Naive B cell (primary cell): ENCODE measurements at regions not wholly inside any gene's neighbourhood (a gene's known extent, or its start where the extent isn't known, plus 50 kb on each side); places are given as distances from the start of the nearest gene placed in this dataset.
"Not testable (repeated sequence)": the region's sequence is repeated elsewhere in the genome, so short reads cannot be mapped to it uniquely, and the experiment has no call there.

ENCODE experiments used
- ATAC-seq, 2 donors: fragments of 150-1000 bp; cut with Tn5 transposase; 2 replicates each; pipeline ENCODE4 v1.10.0; 2021; ENCODE audit warnings: low read depth in 2 of 2, mild to moderate bottlenecking in 2 of 2, moderate library complexity in 2 of 2
- DNase-seq: peaks from one replicate; pipeline ENCODE4 v3.0.0; 2022
- H3K27ac Mint-ChIP-seq, 6 donors: one replicate each; pipeline ENCODE4 v1.8.0; 2020 to 2022; ENCODE audit warnings: mild to moderate bottlenecking in 6 of 6, mixed read lengths in 6 of 6, moderate library complexity in 5 of 6, inconsistent platforms in 2 of 6
- H3K27me3 Mint-ChIP-seq, 3 donors: one replicate each; pipeline ENCODE4 v1.8.0; 2021 to 2022; ENCODE audit warnings: mixed read lengths in 3 of 3, mild to moderate bottlenecking in 1 of 3
- H3K36me3 Mint-ChIP-seq, 2 donors: one replicate each; pipeline ENCODE4 v1.8.0; 2020 to 2022; ENCODE audit warnings: mixed read lengths in 2 of 2, inconsistent platforms in 1 of 2, mild to moderate bottlenecking in 1 of 2
- H3K4me1 Mint-ChIP-seq, 3 donors: one replicate each; pipeline ENCODE4 v1.8.0; 2020 to 2022; ENCODE audit warnings: mixed read lengths in 3 of 3, inconsistent platforms in 1 of 3, mild to moderate bottlenecking in 1 of 3, moderate library complexity in 1 of 3
- H3K4me3 Mint-ChIP-seq, 8 donors: one replicate each; pipeline ENCODE4 v1.8.0; 2020 to 2022; ENCODE audit warnings: mild to moderate bottlenecking in 8 of 8, mixed read lengths in 8 of 8, moderate library complexity in 8 of 8, inconsistent platforms in 2 of 8
- H3K9me3 Mint-ChIP-seq, 7 donors: one replicate each; pipeline ENCODE4 v1.8.0; 2020 to 2022; ENCODE audit warnings: mixed read lengths in 7 of 7, mild to moderate bottlenecking in 5 of 7, inconsistent platforms in 2 of 7, moderate library complexity in 1 of 7

GRCh38 chr13:81381560-81381959 lies 1040.6 kb upstream of the SPRY2 start:
- Mint-ChIP-seq H3K27me3 (no peaks in the 10 kb centered on the region), H3K36me3 (no peaks in the 10 kb centered on the region), H3K4me1 (no peaks in the 10 kb centered on the region), H3K9me3 (peaks cover 3 to 16% (median 4%) of the 10 kb centered on the region in 7 donors), H3K27ac (no peak overlapping the region), H3K4me3 (no peak overlapping the region)
- ATAC-seq (no peak), DNase-seq (no peak)

GRCh38 chr13:81379183-81379582 lies 1038.3 kb upstream of the SPRY2 start:
- Mint-ChIP-seq H3K9me3 (peaks cover 0 to 8% (median 1%) of the 10 kb centered on the region in 7 donors), H3K4me1 (no peaks in the 10 kb centered on the region), H3K36me3 (no peaks in the 10 kb centered on the region), H3K4me3 (no peak overlapping the region), H3K27me3 (no peaks in the 10 kb centered on the region), H3K27ac (no peak overlapping the region)
- ATAC-seq (no peak), DNase-seq (no peak)

- H3K36me3 Mint-ChIP-seq: no peaks in the 10 kb centered on the region
- ATAC-seq (no peak), DNase-seq (no peak)
- no peaks in the 10 kb centered on the region for H3K4me1 Mint-ChIP-seq
- peaks cover 0 to 8% (median 0%) of the 10 kb centered on the region in 7 donors for H3K9me3 Mint-ChIP-seq
- no peaks in the 10 kb centered on the region for H3K27me3 Mint-ChIP-seq
- no peak overlapping the region for H3K27ac Mint-ChIP-seq
- no peak overlapping the region for H3K4me3 Mint-ChIP-seq
Observed at GRCh38 chr13:81377921-81378320, 1037.0 kb upstream of the SPRY2 start.

GRCh38 chr13:81375709-81376108 lies 1034.8 kb upstream of the SPRY2 start:
- H3K9me3 Mint-ChIP-seq: peaks cover 0 to 12% (median under 1%) of the 10 kb centered on the region in 7 donors
- H3K36me3 Mint-ChIP-seq: no peaks in the 10 kb centered on the region
- no peaks in the 10 kb centered on the region for H3K4me1 Mint-ChIP-seq
- no peak overlapping the region for H3K4me3 Mint-ChIP-seq
- no peaks in the 10 kb centered on the region for H3K27me3 Mint-ChIP-seq
- DNase-seq: no peak
- ATAC-seq: no peak
- no peak overlapping the region for H3K27ac Mint-ChIP-seq

GRCh38 chr13:81362711-81363110 lies 1021.8 kb upstream of the SPRY2 start:
- not testable (repeated sequence) for H3K27me3 Mint-ChIP-seq, DNase-seq
- peaks cover 2 to 10% (median 9%) of the 10 kb centered on the region in 7 donors for H3K9me3 Mint-ChIP-seq

GRCh38 chr13:81350056-81350455 lies 1009.1 kb upstream of the SPRY2 start:
- no peak overlapping the region for H3K4me3 Mint-ChIP-seq
- ATAC-seq (no peak), DNase-seq (no peak)
- peaks cover 0 to 5% (median 0%) of the 10 kb centered on the region in 7 donors for H3K9me3 Mint-ChIP-seq
- H3K4me1 Mint-ChIP-seq: no peaks in the 10 kb centered on the region
- no peak overlapping the region for H3K27ac Mint-ChIP-seq
- H3K27me3 Mint-ChIP-seq: no peaks in the 10 kb centered on the region
- H3K36me3 Mint-ChIP-seq: no peaks in the 10 kb centered on the region

More at GRCh38 chr13:81362711-81363110, 1021.8 kb upstream of the SPRY2 start:
- not testable (repeated sequence) for H3K27ac Mint-ChIP-seq, H3K36me3 Mint-ChIP-seq, H3K4me3 Mint-ChIP-seq, H3K4me1 Mint-ChIP-seq, ATAC-seq

GRCh38 chr13:81340118-81341069 lies 999.5 kb upstream of the SPRY2 start:
- H3K27me3 Mint-ChIP-seq, H3K4me3 Mint-ChIP-seq, DNase-seq, H3K36me3 Mint-ChIP-seq, H3K4me1 Mint-ChIP-seq, H3K27ac Mint-ChIP-seq, ATAC-seq: not testable (repeated sequence)
- H3K9me3 Mint-ChIP-seq: peaks cover 0 to 17% (median 9%) of the 10 kb centered on the region in 7 donors

GRCh38 chr13:81339666-81340065 lies 998.7 kb upstream of the SPRY2 start:
- peaks cover 0 to 17% (median 10%) of the 10 kb centered on the region in 7 donors for H3K9me3 Mint-ChIP-seq
- DNase-seq, H3K27me3 Mint-ChIP-seq, ATAC-seq, H3K4me3 Mint-ChIP-seq, H3K36me3 Mint-ChIP-seq, H3K27ac Mint-ChIP-seq, H3K4me1 Mint-ChIP-seq: not testable (repeated sequence)

GRCh38 chr13:81334481-81334880 lies 993.6 kb upstream of the SPRY2 start:
- no peaks in the 10 kb centered on the region for H3K36me3 Mint-ChIP-seq
- H3K27ac Mint-ChIP-seq: no peak overlapping the region
- H3K9me3 Mint-ChIP-seq: peaks cover 0 to 10% (median 7%) of the 10 kb centered on the region in 7 donors
- H3K4me1 Mint-ChIP-seq: no peaks in the 10 kb centered on the region
- ATAC-seq: no peak
- H3K4me3 Mint-ChIP-seq: no peak overlapping the region
- DNase-seq: no peak
- H3K27me3 Mint-ChIP-seq: no peaks in the 10 kb centered on the region

- H3K36me3 Mint-ChIP-seq: no peaks in the 10 kb centered on the region
- H3K4me3 Mint-ChIP-seq: no peak overlapping the region
- ATAC-seq (no peak), DNase-seq (no peak)
- H3K4me1 Mint-ChIP-seq: no peaks in the 10 kb centered on the region
- H3K27ac Mint-ChIP-seq: no peak overlapping the region
- peaks cover 3 to 18% (median 7%) of the 10 kb centered on the region in 7 donors for H3K9me3 Mint-ChIP-seq
- no peaks in the 10 kb centered on the region for H3K27me3 Mint-ChIP-seq
Observed at GRCh38 chr13:81326913-81327312, 986.0 kb upstream of the SPRY2 start.

- Mint-ChIP-seq H3K36me3 (no peaks in the 10 kb centered on the region), H3K4me3 (peak overlapping the region in 1 of 8 donors; percentile 18), H3K27ac (no peak overlapping the region), H3K9me3 (peaks cover 0 to 6% (median 4%) of the 10 kb centered on the region in 7 donors), H3K27me3 (no peaks in the 10 kb centered on the region), H3K4me1 (no peaks in the 10 kb centered on the region)
- ATAC-seq (no peak), DNase-seq (no peak)
Observed at GRCh38 chr13:81320516-81320915, 979.6 kb upstream of the SPRY2 start.

- H3K27ac Mint-ChIP-seq: no peak overlapping the region
- no peaks in the 10 kb centered on the region for H3K27me3 Mint-ChIP-seq
- H3K9me3 Mint-ChIP-seq: peaks cover 0 to 6% (median 4%) of the 10 kb centered on the region in 7 donors
- H3K4me3 Mint-ChIP-seq: no peak overlapping the region
- DNase-seq (no peak), ATAC-seq (no peak)
- H3K36me3 Mint-ChIP-seq: no peaks in the 10 kb centered on the region
- H3K4me1 Mint-ChIP-seq: no peaks in the 10 kb centered on the region
Observed at GRCh38 chr13:81319351-81319750, 978.4 kb upstream of the SPRY2 start.

- no peaks in the 10 kb centered on the region for H3K27me3 Mint-ChIP-seq
- DNase-seq (no peak), ATAC-seq (no peak)
- H3K4me1 Mint-ChIP-seq: no peaks in the 10 kb centered on the region
- peaks cover 0 to 6% (median 3%) of the 10 kb centered on the region in 7 donors for H3K9me3 Mint-ChIP-seq
- H3K36me3 Mint-ChIP-seq: no peaks in the 10 kb centered on the region
- H3K27ac Mint-ChIP-seq: no peak overlapping the region
- no peak overlapping the region for H3K4me3 Mint-ChIP-seq
Observed at GRCh38 chr13:81318231-81319019, 977.5 kb upstream of the SPRY2 start.

- no peaks in the 10 kb centered on the region for H3K27me3 Mint-ChIP-seq
- no peak overlapping the region for H3K4me3 Mint-ChIP-seq
- H3K4me1 Mint-ChIP-seq: no peaks in the 10 kb centered on the region
- no peak for ATAC-seq
- no peak for DNase-seq
- peaks cover 0 to 6% (median 2%) of the 10 kb centered on the region in 7 donors for H3K9me3 Mint-ChIP-seq
- no peak overlapping the region for H3K27ac Mint-ChIP-seq
- H3K36me3 Mint-ChIP-seq: no peaks in the 10 kb centered on the region
Observed at GRCh38 chr13:81314461-81314860, 973.5 kb upstream of the SPRY2 start.
